Nephron (organoid): ENCODE measurements at regions not wholly inside any gene's neighbourhood (a gene's known extent, or its start where the extent isn't known, plus 50 kb on each side); places are given as distances from the start of the nearest gene placed in this dataset.

Experiments used
- H3K27ac Mint-ChIP-seq, 3 experiments: 2 replicates each; pipeline ENCODE4 v1.8.0; 2020; ENCODE audit warnings: mixed read lengths in 3 of 3, mild to moderate bottlenecking in 2 of 3, moderate library complexity in 1 of 3
- H3K27me3 Mint-ChIP-seq: 2 replicates; pipeline ENCODE4 v1.8.0; 2021; ENCODE audit warnings: low read depth, mild to moderate bottlenecking, moderate library complexity, mixed read lengths
- H3K36me3 Mint-ChIP-seq: 2 replicates; pipeline ENCODE4 v1.8.0; 2020; ENCODE audit warnings: low read depth, mixed read lengths
- H3K4me1 Mint-ChIP-seq: 2 replicates; pipeline ENCODE4 v1.8.0; 2020; ENCODE audit warnings: mixed read lengths
- H3K4me3 Mint-ChIP-seq, 3 experiments: 2 replicates each; pipeline ENCODE4 v1.8.0; 2020; ENCODE audit warnings: mild to moderate bottlenecking in 3 of 3, mixed read lengths in 3 of 3, moderate library complexity in 2 of 3
- H3K9me3 Mint-ChIP-seq: 2 replicates; pipeline ENCODE4 v1.8.0; 2020; ENCODE audit warnings: mixed read lengths
- TF ChIP-seq, protein P1 (sequence below), 3 experiments: fragments of 200-600 bp; sonication (generic); IDR thresholded peaks; one replicate each; pipeline ENCODE4 v1.5.0; 2021; ENCODE audit warnings: antibody characterized with exemption in 3 of 3; ENCODE audit not compliant: unreplicated experiment in 3 of 3

DNA sequence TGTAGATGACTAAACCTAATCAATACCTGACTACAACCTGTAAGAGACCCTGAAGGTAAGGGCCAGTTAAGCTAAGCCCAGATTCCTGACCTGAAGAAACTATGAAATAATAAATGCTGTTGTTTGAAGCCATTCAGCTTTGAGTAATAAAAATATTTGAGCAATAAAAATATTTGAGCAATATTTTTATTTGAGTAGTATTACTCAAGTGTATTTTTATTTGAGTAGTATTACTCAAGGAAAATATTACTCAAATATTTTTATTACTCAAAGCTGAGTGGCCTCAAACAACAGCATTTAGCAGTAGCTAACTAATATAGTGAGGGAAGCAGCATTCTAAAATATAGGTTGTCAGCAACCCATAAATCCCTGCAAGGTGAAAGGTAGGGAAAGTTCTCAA, 143.8 kb upstream of the RARB start:
- Mint-ChIP-seq H3K27ac (no peak overlapping the region), H3K36me3 (no peaks in the 10 kb centered on the region), H3K4me1 (peaks cover 12% of the 10 kb centered on the region), H3K4me3 (no peak overlapping the region), H3K27me3 (no peaks in the 10 kb centered on the region), H3K9me3 (no peaks in the 10 kb centered on the region)
- TF ChIP-seq, protein P1, sequence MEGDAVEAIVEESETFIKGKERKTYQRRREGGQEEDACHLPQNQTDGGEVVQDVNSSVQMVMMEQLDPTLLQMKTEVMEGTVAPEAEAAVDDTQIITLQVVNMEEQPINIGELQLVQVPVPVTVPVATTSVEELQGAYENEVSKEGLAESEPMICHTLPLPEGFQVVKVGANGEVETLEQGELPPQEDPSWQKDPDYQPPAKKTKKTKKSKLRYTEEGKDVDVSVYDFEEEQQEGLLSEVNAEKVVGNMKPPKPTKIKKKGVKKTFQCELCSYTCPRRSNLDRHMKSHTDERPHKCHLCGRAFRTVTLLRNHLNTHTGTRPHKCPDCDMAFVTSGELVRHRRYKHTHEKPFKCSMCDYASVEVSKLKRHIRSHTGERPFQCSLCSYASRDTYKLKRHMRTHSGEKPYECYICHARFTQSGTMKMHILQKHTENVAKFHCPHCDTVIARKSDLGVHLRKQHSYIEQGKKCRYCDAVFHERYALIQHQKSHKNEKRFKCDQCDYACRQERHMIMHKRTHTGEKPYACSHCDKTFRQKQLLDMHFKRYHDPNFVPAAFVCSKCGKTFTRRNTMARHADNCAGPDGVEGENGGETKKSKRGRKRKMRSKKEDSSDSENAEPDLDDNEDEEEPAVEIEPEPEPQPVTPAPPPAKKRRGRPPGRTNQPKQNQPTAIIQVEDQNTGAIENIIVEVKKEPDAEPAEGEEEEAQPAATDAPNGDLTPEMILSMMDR (IDR thresholded peaks at IDR 0.05; ENCODE audit: unreplicated experiment in 3 of 3), result no peak

DNA sequence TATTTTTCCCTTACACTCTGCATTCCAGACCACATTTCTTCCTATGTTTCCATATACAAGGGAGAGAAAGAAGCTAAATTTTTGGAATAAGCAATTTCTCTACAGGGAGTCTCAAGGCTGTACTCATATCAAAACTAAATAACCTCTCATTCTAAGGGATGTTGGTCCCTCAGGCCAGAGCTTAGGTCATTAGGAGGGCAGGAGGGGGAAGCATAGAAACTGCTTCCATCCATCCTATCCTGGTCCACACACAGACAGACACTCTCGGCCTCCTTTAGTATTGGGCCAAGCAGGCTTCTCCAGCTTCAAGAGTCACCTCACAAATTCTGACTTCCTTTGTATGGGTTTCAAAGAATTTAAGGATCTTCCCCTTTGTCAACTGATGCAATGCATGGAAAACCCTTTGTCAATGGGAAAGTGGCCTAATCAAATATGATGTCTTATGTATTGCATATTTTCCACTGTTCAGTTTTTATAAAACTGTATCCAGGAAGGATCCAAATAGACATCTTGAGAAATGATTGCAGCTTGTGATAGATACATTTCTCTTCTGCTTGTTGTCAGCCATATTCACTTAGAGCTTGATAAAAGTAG, 140.7 kb upstream of the RARB start:
- H3K36me3 Mint-ChIP-seq, result no peaks in the 10 kb centered on the region
- peaks cover 35% of the 10 kb centered on the region for H3K4me1 Mint-ChIP-seq
- H3K27me3 Mint-ChIP-seq, result no peaks in the 10 kb centered on the region
- no peak overlapping the region for H3K27ac Mint-ChIP-seq
- no peaks in the 10 kb centered on the region for H3K9me3 Mint-ChIP-seq
- no peak overlapping the region for H3K4me3 Mint-ChIP-seq
- TF ChIP-seq, protein P1 (IDR thresholded peaks at IDR 0.05; ENCODE audit: unreplicated experiment in 3 of 3), result no peak

- TF ChIP-seq, protein P1 (IDR thresholded peaks at IDR 0.05; ENCODE audit: unreplicated experiment in 3 of 3), result no peak
- H3K4me1 Mint-ChIP-seq, result peaks cover 45% of the 10 kb centered on the region
- no peaks in the 10 kb centered on the region for H3K9me3 Mint-ChIP-seq
- H3K36me3 Mint-ChIP-seq, result no peaks in the 10 kb centered on the region
- peak overlapping the region in 2 of 3 experiments; percentile 1 to 32 for H3K27ac Mint-ChIP-seq
- no peaks in the 10 kb centered on the region for H3K27me3 Mint-ChIP-seq
- no peak overlapping the region for H3K4me3 Mint-ChIP-seq
Measured at GRCh38 chr3:25288413-25288812, 139.7 kb upstream of the RARB start.

- Mint-ChIP-seq H3K4me3 (no peak overlapping the region), H3K36me3 (no peaks in the 10 kb centered on the region), H3K27me3 (no peaks in the 10 kb centered on the region), H3K27ac (peak overlapping the region in 1 of 3 experiments; percentile 32), H3K4me1 (peaks cover 52% of the 10 kb centered on the region), H3K9me3 (no peaks in the 10 kb centered on the region)
- TF ChIP-seq, protein P1 (IDR thresholded peaks at IDR 0.05; ENCODE audit: unreplicated experiment in 3 of 3), result no peak
Measured at GRCh38 chr3:25289156-25289555, 138.9 kb upstream of the RARB start.

- H3K27ac Mint-ChIP-seq, result peak overlapping the region in 1 of 3 experiments; percentile 32
Measured at GRCh38 chr3:25289663-25290062, 138.4 kb upstream of the RARB start.

More at GRCh38 chr3:25289663-25290062, 138.4 kb upstream of the RARB start:
- Mint-ChIP-seq H3K4me3 (no peak overlapping the region), H3K9me3 (no peaks in the 10 kb centered on the region), H3K27me3 (no peaks in the 10 kb centered on the region), H3K4me1 (peaks cover 57% of the 10 kb centered on the region), H3K36me3 (no peaks in the 10 kb centered on the region)
- TF ChIP-seq, protein P1 (IDR thresholded peaks at IDR 0.05; ENCODE audit: unreplicated experiment in 3 of 3), result no peak
